NB4 (cell line): ENCODE measurements at regions not wholly inside any gene's neighbourhood (a gene's known extent, or its start where the extent isn't known, plus 50 kb on each side); places are given as distances from the start of the nearest gene placed in this dataset.

Source experiments
- TF ChIP-seq, protein P1 (sequence below): IDR thresholded peaks from one replicate; pipeline ENCODE4 v1.5.1; 2012; ENCODE audit warnings: low read depth, low read length
- TF ChIP-seq, protein P2 (sequence below): IDR thresholded peaks from 2 replicates; pipeline ENCODE4 v1.6.1; 2011; ENCODE audit warnings: low read depth, low read length

DNA sequence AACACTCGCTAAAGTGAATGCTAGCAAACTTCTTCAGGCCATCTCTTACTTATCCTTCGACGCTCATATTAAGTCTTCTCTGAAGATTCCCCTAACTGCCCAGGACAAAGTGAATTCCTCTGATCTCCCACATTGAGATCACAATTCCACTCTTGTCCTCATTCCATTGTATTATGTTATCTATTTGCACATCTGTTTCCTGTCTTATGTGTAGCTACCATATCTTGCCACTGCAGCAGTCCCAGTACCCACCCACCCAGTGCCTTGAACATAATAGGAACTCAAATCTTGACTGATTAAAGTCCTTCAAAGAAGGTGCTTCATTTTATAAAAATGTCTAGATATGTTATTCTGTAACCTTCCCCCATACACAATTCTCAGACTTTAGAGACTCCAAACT is 702.3 kb downstream of the DIAPH3 start:
- TF ChIP-seq, protein P1, sequence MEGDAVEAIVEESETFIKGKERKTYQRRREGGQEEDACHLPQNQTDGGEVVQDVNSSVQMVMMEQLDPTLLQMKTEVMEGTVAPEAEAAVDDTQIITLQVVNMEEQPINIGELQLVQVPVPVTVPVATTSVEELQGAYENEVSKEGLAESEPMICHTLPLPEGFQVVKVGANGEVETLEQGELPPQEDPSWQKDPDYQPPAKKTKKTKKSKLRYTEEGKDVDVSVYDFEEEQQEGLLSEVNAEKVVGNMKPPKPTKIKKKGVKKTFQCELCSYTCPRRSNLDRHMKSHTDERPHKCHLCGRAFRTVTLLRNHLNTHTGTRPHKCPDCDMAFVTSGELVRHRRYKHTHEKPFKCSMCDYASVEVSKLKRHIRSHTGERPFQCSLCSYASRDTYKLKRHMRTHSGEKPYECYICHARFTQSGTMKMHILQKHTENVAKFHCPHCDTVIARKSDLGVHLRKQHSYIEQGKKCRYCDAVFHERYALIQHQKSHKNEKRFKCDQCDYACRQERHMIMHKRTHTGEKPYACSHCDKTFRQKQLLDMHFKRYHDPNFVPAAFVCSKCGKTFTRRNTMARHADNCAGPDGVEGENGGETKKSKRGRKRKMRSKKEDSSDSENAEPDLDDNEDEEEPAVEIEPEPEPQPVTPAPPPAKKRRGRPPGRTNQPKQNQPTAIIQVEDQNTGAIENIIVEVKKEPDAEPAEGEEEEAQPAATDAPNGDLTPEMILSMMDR: no peak
- TF ChIP-seq, protein P2, sequence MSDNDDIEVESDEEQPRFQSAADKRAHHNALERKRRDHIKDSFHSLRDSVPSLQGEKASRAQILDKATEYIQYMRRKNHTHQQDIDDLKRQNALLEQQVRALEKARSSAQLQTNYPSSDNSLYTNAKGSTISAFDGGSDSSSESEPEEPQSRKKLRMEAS: no peak
